ENCODE measurements at regions not wholly inside any gene's neighbourhood (a gene's known extent, or its start where the extent isn't known, plus 50 kb on each side); places are given as distances from the start of the nearest gene placed in this dataset.

- TF ChIP-seq, protein P1, sequence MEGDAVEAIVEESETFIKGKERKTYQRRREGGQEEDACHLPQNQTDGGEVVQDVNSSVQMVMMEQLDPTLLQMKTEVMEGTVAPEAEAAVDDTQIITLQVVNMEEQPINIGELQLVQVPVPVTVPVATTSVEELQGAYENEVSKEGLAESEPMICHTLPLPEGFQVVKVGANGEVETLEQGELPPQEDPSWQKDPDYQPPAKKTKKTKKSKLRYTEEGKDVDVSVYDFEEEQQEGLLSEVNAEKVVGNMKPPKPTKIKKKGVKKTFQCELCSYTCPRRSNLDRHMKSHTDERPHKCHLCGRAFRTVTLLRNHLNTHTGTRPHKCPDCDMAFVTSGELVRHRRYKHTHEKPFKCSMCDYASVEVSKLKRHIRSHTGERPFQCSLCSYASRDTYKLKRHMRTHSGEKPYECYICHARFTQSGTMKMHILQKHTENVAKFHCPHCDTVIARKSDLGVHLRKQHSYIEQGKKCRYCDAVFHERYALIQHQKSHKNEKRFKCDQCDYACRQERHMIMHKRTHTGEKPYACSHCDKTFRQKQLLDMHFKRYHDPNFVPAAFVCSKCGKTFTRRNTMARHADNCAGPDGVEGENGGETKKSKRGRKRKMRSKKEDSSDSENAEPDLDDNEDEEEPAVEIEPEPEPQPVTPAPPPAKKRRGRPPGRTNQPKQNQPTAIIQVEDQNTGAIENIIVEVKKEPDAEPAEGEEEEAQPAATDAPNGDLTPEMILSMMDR (conservative IDR thresholded peaks at IDR 0.05; ENCODE audit: low read depth, low read length), result no peak
- H3K4me3 ChIP-seq (ENCODE audit: low read depth, low read length), result no peak overlapping the region
- no peak for DNase-seq (ENCODE audit: low read depth)
These were observed 495.5 kb upstream of the ZWINT start for GRCh38 chr10:56856569-56856968.

GRCh38 chr10:56844978-56845529 lies 484.0 kb upstream of the ZWINT start:
- no peak overlapping the region for H3K4me3 ChIP-seq (ENCODE audit: low read depth, low read length)
- DNase-seq (ENCODE audit: low read depth), result no peak
- TF ChIP-seq, protein P1 (conservative IDR thresholded peaks at IDR 0.05; ENCODE audit: low read depth, low read length), result no peak

- no peak for DNase-seq (ENCODE audit: low read depth)
- TF ChIP-seq, protein P1 (conservative IDR thresholded peaks at IDR 0.05; ENCODE audit: low read depth, low read length), result no peak
- H3K4me3 ChIP-seq (ENCODE audit: low read depth, low read length), result no peak overlapping the region
These were observed 475.6 kb upstream of the ZWINT start for GRCh38 chr10:56836659-56837058.

GRCh38 chr10:56831681-56832080 lies 470.6 kb upstream of the ZWINT start:
- TF ChIP-seq, protein P1 (conservative IDR thresholded peaks at IDR 0.05; ENCODE audit: low read depth, low read length), result no peak

GRCh38 chr10:56823849-56824248 lies 462.8 kb upstream of the ZWINT start:
- DNase-seq (ENCODE audit: low read depth), result no peak
- H3K4me3 ChIP-seq (ENCODE audit: low read depth, low read length), result no peak overlapping the region
- TF ChIP-seq, protein P1 (conservative IDR thresholded peaks at IDR 0.05; ENCODE audit: low read depth, low read length), result peak; percentile 61

More at GRCh38 chr10:56831681-56832080, 470.6 kb upstream of the ZWINT start:
- H3K4me3 ChIP-seq (ENCODE audit: low read depth, low read length), result no peak overlapping the region
- DNase-seq (ENCODE audit: low read depth), result no peak

- TF ChIP-seq, protein P1 (conservative IDR thresholded peaks at IDR 0.05; ENCODE audit: low read depth, low read length), result no peak
- no peak for DNase-seq (ENCODE audit: low read depth)
- no peak overlapping the region for H3K4me3 ChIP-seq (ENCODE audit: low read depth, low read length)
These were observed 444.0 kb upstream of the ZWINT start for GRCh38 chr10:56805022-56805421.

DNA sequence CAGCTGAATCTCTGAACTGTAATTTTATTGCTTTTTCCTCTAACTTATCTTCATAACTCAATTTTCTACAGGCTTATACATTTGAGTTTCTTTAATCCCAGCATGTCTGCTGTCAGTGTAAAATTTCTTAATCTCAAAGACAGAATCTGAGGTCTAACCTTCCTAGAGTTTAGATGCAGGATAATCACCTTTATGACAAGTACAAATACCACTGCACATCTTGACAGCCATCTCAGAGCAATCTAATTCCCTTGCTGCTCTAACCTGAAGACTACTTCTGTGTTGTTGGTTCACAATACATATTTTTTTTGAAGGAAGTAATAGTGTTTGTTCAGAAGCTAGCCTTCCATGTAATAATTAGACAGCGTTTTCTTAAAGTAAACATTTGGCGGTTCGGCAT lies 424.2 kb upstream of the ZWINT start:
- TF ChIP-seq, protein P1 (conservative IDR thresholded peaks at IDR 0.05; ENCODE audit: low read depth, low read length), result no peak
- H3K4me3 ChIP-seq (ENCODE audit: low read depth, low read length), result no peak overlapping the region
- DNase-seq (ENCODE audit: low read depth), result no peak

Data from epithelial cell of proximal tubule (primary cell).